HG03159 (cell line): ENCODE measurements at regions not wholly inside any gene's neighbourhood (a gene's known extent, or its start where the extent isn't known, plus 50 kb on each side); places are given as distances from the start of the nearest gene placed in this dataset.

Experiments
- ATAC-seq: cut with Tn5 transposase; IDR thresholded peaks from one replicate; pipeline ENCODE4 v1.9.1; 2021; ENCODE audit warnings: mild to moderate bottlenecking, moderate library complexity; ENCODE audit not compliant: unreplicated experiment

- no peak for ATAC-seq
These were observed 53.6 kb upstream of the LYVE1 start for GRCh38 chr11:10622108-10622507.

- ATAC-seq = no peak
These were observed 50.7 kb upstream of the LYVE1 start for GRCh38 chr11:10619131-10619680.

GRCh38 chr11:10618490-10618889 is 50.0 kb upstream of the LYVE1 start:
- ATAC-seq = no peak
